Kidney (tissue), 13 donors: ENCODE measurements at regions not wholly inside any gene's neighbourhood (a gene's known extent, or its start where the extent isn't known, plus 50 kb on each side); places are given as distances from the start of the nearest gene placed in this dataset.

Experiments
- DNase-seq, 5 donors: peaks; one replicate each; pipeline ENCODE4 v3.0.0-alpha.2; 2013 to 2020
- FAIRE-seq: peaks from 2 replicates; lab custom pipeline; 2012; peaks lifted over from hg19 to GRCh38; lab: Jason Lieb, UNC
- H3K27ac ChIP-seq, 2 donors: one replicate each; pipeline ENCODE4 v1.7.0; 2013; ENCODE audit warnings: low read depth in 2 of 2, low read length in 2 of 2, inconsistent platforms in 1 of 2
- H3K27me3 ChIP-seq: one replicate; pipeline ENCODE4 v1.7.1; 2013; ENCODE audit warnings: low read length, inconsistent platforms; ENCODE audit not compliant: control insufficient read depth, insufficient read depth
- H3K36me3 ChIP-seq, 3 donors: one replicate each; pipeline versions ENCODE4 v1.7.0 to v1.7.1; 2013; ENCODE audit warnings: low read length in 3 of 3, control low read depth in 1 of 3, inconsistent platforms in 1 of 3; ENCODE audit not compliant: insufficient read depth in 3 of 3, control insufficient read depth in 2 of 3
- H3K4me1 ChIP-seq, 3 donors: one replicate each; pipeline versions ENCODE4 v1.7.0 to v1.7.1; 2013; ENCODE audit warnings: low read length in 3 of 3, inconsistent platforms in 1 of 3, low read depth in 1 of 3; ENCODE audit not compliant: control insufficient read depth in 2 of 3, insufficient read depth in 2 of 3
- H3K4me3 ChIP-seq, 3 donors: one replicate each; pipeline versions ENCODE4 v1.7.0 to v1.8.1; 2013; ENCODE audit warnings: low read length in 3 of 3, control low read depth in 1 of 3, inconsistent platforms in 1 of 3
- H3K9ac ChIP-seq, 3 donors: one replicate each; pipeline versions ENCODE4 v1.7.0 to v1.7.1; 2013; ENCODE audit warnings: low read length in 3 of 3, control low read depth in 1 of 3, inconsistent platforms in 1 of 3
- H3K9me3 ChIP-seq, 3 donors: one replicate each; pipeline versions ENCODE4 v1.7.0 to v1.7.1; 2013; ENCODE audit warnings: low read length in 3 of 3, control low read depth in 1 of 3, inconsistent platforms in 1 of 3; ENCODE audit not compliant: control insufficient read depth in 2 of 3, insufficient read depth in 1 of 3
- intact Hi-C: fragments of 100-400 bp; cut with DNase I; formaldehyde crosslinking; loops from one replicate; pipeline ENCODE4 v1.11.1; 2022
- TF ChIP-seq, protein P1 (sequence below): IDR thresholded peaks from 3 replicates; pipeline ENCODE4 v1.5.1; 2012; ENCODE audit warnings: mild to moderate bottlenecking, moderate library complexity, borderline replicate concordance; ENCODE audit not compliant: insufficient read depth; ENCODE audit errors: extremely low read depth
- donor health status: control.
- donor health status: control.
- donor health status: control.
- donor health status: control.
- donor health status: control.
- donor health status: DM: yes; HTN: yes; CAD: no.
- donor health status: Normal renal cell carcinoma (clear cell type).

DNA sequence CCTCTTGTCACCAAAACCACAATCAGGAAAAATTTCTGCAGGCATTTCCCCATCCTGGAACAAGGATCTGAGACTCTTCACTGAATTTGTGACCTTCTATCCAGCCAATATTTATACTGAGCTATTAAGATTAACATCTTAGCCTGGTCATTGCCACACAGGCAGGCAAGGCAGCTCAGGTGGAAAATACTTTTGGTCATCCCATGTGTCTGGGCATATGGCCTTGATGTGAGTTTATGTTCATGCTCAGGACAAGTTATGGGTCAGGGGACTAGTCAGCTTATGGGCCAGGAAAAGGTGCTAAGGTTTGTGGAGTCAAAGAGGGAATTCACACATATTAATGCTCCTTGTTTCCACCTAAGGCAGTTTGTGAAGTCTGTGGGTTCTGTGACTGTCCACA is 124.3 kb upstream of the TOP3B start:
- no peak overlapping the region for H3K4me3 ChIP-seq
- no peak overlapping the region for H3K27ac ChIP-seq
- H3K27me3 ChIP-seq, result no peaks in the 10 kb centered on the region
- H3K9ac ChIP-seq, result no peak overlapping the region
- no peak for FAIRE-seq
- DNase-seq, result no peak
- no peaks in the 10 kb centered on the region for H3K4me1 ChIP-seq
- TF ChIP-seq, protein P1, sequence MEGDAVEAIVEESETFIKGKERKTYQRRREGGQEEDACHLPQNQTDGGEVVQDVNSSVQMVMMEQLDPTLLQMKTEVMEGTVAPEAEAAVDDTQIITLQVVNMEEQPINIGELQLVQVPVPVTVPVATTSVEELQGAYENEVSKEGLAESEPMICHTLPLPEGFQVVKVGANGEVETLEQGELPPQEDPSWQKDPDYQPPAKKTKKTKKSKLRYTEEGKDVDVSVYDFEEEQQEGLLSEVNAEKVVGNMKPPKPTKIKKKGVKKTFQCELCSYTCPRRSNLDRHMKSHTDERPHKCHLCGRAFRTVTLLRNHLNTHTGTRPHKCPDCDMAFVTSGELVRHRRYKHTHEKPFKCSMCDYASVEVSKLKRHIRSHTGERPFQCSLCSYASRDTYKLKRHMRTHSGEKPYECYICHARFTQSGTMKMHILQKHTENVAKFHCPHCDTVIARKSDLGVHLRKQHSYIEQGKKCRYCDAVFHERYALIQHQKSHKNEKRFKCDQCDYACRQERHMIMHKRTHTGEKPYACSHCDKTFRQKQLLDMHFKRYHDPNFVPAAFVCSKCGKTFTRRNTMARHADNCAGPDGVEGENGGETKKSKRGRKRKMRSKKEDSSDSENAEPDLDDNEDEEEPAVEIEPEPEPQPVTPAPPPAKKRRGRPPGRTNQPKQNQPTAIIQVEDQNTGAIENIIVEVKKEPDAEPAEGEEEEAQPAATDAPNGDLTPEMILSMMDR, result no peak
- H3K9me3 ChIP-seq, result no peaks in the 10 kb centered on the region
- intact Hi-C loops, result no loop called here
- H3K36me3 ChIP-seq, result no peaks in the 10 kb centered on the region

DNA sequence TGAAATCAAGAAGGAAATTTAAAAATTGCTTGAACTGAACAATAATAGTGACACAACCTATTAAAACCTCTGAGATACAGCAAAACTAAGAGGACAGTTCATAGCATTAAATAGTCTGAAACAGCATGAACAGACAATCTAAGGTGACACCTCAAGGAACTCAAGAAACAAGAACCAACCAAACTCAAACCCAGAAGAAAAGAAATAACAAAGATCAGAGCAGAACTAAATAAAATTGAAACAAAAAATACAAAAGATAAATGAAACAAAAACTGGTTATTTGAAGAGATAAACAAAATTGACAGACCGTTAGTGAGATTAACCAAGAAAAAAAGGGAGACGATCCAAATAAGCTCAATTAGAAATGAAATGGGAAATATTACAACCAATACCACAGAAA is 122.8 kb upstream of the TOP3B start:
- no peak overlapping the region for H3K4me3 ChIP-seq
- H3K27ac ChIP-seq, result no peak overlapping the region
- no peaks in the 10 kb centered on the region for H3K36me3 ChIP-seq
- no peak overlapping the region for H3K9ac ChIP-seq
- DNase-seq (no peak), FAIRE-seq (no peak)
- no peaks in the 10 kb centered on the region for H3K9me3 ChIP-seq
- TF ChIP-seq, protein P1, result no peak
- H3K4me1 ChIP-seq, result no peaks in the 10 kb centered on the region
- intact Hi-C loops, result no loop called here
- H3K27me3 ChIP-seq, result no peaks in the 10 kb centered on the region

DNA sequence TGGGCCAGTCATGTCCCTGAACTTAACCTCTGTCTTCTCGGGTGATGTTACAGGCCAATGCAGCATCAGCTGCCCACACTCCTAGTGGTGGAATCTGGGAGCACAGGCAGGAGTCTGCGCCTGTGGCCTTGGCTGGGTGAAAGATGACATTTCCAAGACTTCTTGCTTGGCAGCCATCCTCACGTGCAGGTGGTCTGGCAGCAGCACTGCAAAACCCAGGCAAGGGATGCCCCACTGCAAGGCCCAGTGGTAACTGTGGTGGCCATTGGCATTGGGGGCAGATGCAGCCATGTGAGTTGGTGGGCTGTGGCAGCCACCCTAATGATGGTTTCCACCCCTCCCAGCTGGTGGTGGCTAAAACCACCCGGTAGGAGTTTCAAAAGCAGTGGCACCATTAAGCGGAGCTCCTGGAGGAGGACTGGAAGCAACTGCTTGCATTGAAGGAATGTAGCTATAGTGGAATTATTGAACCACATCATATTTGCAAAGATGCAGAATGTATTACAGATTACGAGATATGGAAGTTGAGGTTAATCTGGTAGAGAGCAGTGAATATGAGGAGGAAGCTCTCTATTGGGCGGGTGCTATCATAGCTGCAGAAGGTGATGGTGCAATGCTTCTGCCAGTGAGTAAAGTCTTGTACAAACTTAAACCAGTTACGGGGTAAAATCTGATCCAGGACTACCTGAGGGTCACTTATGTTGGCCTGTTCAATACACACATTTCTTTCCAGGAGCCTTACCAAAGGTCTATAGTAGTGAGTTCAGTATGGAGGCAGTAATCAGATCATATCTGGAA is 120.7 kb upstream of the TOP3B start:
- H3K4me3 ChIP-seq, result no peak overlapping the region
- intact Hi-C loops, result no loop called here
- DNase-seq (no peak), FAIRE-seq (no peak)
- TF ChIP-seq, protein P1, result peak; percentile 29
- no peaks in the 10 kb centered on the region for H3K27me3 ChIP-seq
- no peak overlapping the region for H3K27ac ChIP-seq
- no peaks in the 10 kb centered on the region for H3K36me3 ChIP-seq
- no peaks in the 10 kb centered on the region for H3K4me1 ChIP-seq
- no peaks in the 10 kb centered on the region for H3K9me3 ChIP-seq
- H3K9ac ChIP-seq, result no peak overlapping the region
